Astrocyte (in vitro differentiated cells and primary cell): ENCODE measurements at regions not wholly inside any gene's neighbourhood (a gene's known extent, or its start where the extent isn't known, plus 50 kb on each side); places are given as distances from the start of the nearest gene placed in this dataset.

ENCODE experiments used
- DNase-seq: peaks from one replicate; pipeline ENCODE4 v3.0.0-alpha.2; 2010; ENCODE audit warnings: low read depth
- FAIRE-seq: peaks from 2 replicates; lab custom pipeline; 2011; peaks lifted over from hg19 to GRCh38; lab: Jason Lieb, UNC
- H2AFZ ChIP-seq: 2 replicates; pipeline ENCODE4 v1.6.0; 2012; ENCODE audit warnings: low read depth, low read length, inconsistent platforms
- H3K27ac ChIP-seq: 2 replicates; pipeline ENCODE4 v1.5.1; 2011; ENCODE audit warnings: low read depth, low read length, inconsistent platforms
- H3K27me3 ChIP-seq: 2 replicates; pipeline ENCODE4 v1.6.0; 2011; ENCODE audit warnings: low read length, inconsistent platforms; ENCODE audit not compliant: insufficient read depth
- H3K36me3 ChIP-seq: 2 replicates; pipeline ENCODE4 v1.5.1; 2011; ENCODE audit warnings: low read length, inconsistent platforms; ENCODE audit not compliant: insufficient read depth
- H3K4me1 ChIP-seq: 2 replicates; pipeline ENCODE4 v1.5.1; 2011; ENCODE audit warnings: low read length, inconsistent platforms; ENCODE audit not compliant: insufficient read depth
- H3K4me2 ChIP-seq: 2 replicates; pipeline ENCODE4 v1.6.0; 2012; ENCODE audit warnings: low read length, inconsistent platforms
- H3K4me3 ChIP-seq: 2 replicates; pipeline ENCODE4 v1.5.1; 2011; ENCODE audit warnings: low read depth, mild to moderate bottlenecking, low read length, inconsistent platforms; ENCODE audit not compliant: insufficient read depth
- H3K79me2 ChIP-seq: 2 replicates; pipeline ENCODE4 v1.6.0; 2012; ENCODE audit warnings: mild to moderate bottlenecking, low read length, inconsistent platforms; ENCODE audit not compliant: insufficient read depth
- H3K9ac ChIP-seq: 2 replicates; pipeline ENCODE4 v1.6.0; 2012; ENCODE audit warnings: mild to moderate bottlenecking, low read length, inconsistent platforms
- H3K9me3 ChIP-seq: 2 replicates; pipeline ENCODE4 v1.5.1; 2012; ENCODE audit warnings: low read depth, mild to moderate bottlenecking, low read length, inconsistent platforms; ENCODE audit not compliant: insufficient read depth
- H4K20me1 ChIP-seq: 2 replicates; pipeline ENCODE4 v1.6.0; 2012; ENCODE audit warnings: low read length, inconsistent platforms; ENCODE audit not compliant: insufficient read depth
- H3K27ac Mint-ChIP-seq: one replicate; pipeline ENCODE4 v1.8.0; 2021; ENCODE audit warnings: mild to moderate bottlenecking, mixed read lengths; ENCODE audit not compliant: unreplicated experiment
- H3K27me3 Mint-ChIP-seq: one replicate; pipeline ENCODE4 v1.8.0; 2021; ENCODE audit warnings: low read depth, mixed read lengths; ENCODE audit not compliant: unreplicated experiment
- H3K36me3 Mint-ChIP-seq: one replicate; pipeline ENCODE4 v1.8.0; 2021; ENCODE audit warnings: low read depth, mixed read lengths; ENCODE audit not compliant: unreplicated experiment
- H3K4me1 Mint-ChIP-seq: one replicate; pipeline ENCODE4 v1.8.0; 2021; ENCODE audit warnings: low read depth, mixed read lengths; ENCODE audit not compliant: unreplicated experiment
- H3K4me3 Mint-ChIP-seq: one replicate; pipeline ENCODE4 v1.8.0; 2021; ENCODE audit warnings: mild to moderate bottlenecking, moderate library complexity, mixed read lengths; ENCODE audit not compliant: unreplicated experiment
- H3K9me3 Mint-ChIP-seq: one replicate; pipeline ENCODE4 v1.8.0; 2021; ENCODE audit warnings: mild to moderate bottlenecking, mixed read lengths; ENCODE audit not compliant: unreplicated experiment
- CTCF ChIP-seq: IDR thresholded peaks from 2 replicates; pipeline ENCODE4 v1.5.1; 2011; ENCODE audit warnings: low read depth, mild to moderate bottlenecking, inconsistent platforms, low read length, moderate library complexity; ENCODE audit not compliant: insufficient read depth
- EZH2 ChIP-seq: IDR thresholded peaks from 2 replicates; pipeline ENCODE4 v1.6.1; 2012; ENCODE audit warnings: mild to moderate bottlenecking, low read length, inconsistent platforms; ENCODE audit not compliant: insufficient read depth

DNA sequence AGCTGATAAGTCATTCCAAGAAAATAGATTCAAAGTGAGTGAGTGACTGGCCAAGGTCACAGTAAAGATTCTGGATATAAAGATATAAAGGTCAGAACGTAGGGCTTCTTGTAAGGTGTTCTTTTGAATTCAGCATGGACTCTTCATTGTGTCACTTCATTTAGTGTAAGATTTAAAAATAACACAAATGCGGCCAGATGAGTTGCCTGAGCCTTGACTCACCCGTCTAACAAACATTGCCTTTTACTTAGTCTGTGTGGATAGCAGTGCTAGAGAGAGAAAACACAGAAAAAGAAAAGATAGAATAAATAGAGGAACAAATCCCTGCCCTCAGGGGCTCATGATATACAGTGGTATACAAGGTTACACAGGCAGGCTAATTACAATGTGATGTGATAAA lies 223.4 kb downstream of the PLPP3 start:
- Mint-ChIP-seq H3K27ac (no peak overlapping the region), H3K36me3 (no peaks in the 10 kb centered on the region), H3K27me3 (no peaks in the 10 kb centered on the region), H3K9me3 (no peaks in the 10 kb centered on the region), H3K4me1 (peaks cover 4% of the 10 kb centered on the region), H3K4me3 (no peak overlapping the region)
- H3K79me2 ChIP-seq = no peaks in the 10 kb centered on the region
- DNase-seq = no peak
- H2AFZ ChIP-seq = no peak overlapping the region
- no peak for TF ChIP-seq EZH2
- TF ChIP-seq CTCF = no peak
- H3K4me1 ChIP-seq = peaks cover 2% of the 10 kb centered on the region
- no peaks in the 10 kb centered on the region for H3K9me3 ChIP-seq
- FAIRE-seq = no peak
- no peaks in the 10 kb centered on the region for H3K36me3 ChIP-seq
- no peak overlapping the region for H3K9ac ChIP-seq
- H4K20me1 ChIP-seq = no peaks in the 10 kb centered on the region
- no peak overlapping the region for H3K4me2 ChIP-seq
- no peak overlapping the region for H3K27ac ChIP-seq
- no peak overlapping the region for H3K4me3 ChIP-seq
- no peaks in the 10 kb centered on the region for H3K27me3 ChIP-seq

- H3K27ac ChIP-seq = no peak overlapping the region
- H3K9me3 Mint-ChIP-seq = no peaks in the 10 kb centered on the region
Measured at GRCh38 chr1:56355422-56355821, 223.9 kb downstream of the PLPP3 start.

More at GRCh38 chr1:56355422-56355821, 223.9 kb downstream of the PLPP3 start:
- FAIRE-seq = no peak
- peaks cover 4% of the 10 kb centered on the region for H3K4me1 Mint-ChIP-seq
- Histone ChIP-seq H3K79me2 (no peaks in the 10 kb centered on the region), H3K27me3 (no peaks in the 10 kb centered on the region), H3K4me1 (peaks cover 2% of the 10 kb centered on the region), H4K20me1 (no peaks in the 10 kb centered on the region), H3K4me2 (no peak overlapping the region), H3K9ac (no peak overlapping the region), H2AFZ (no peak overlapping the region), H3K36me3 (no peaks in the 10 kb centered on the region), H3K4me3 (no peak overlapping the region), H3K9me3 (no peaks in the 10 kb centered on the region)
- H3K27me3 Mint-ChIP-seq = no peaks in the 10 kb centered on the region
- H3K36me3 Mint-ChIP-seq = no peaks in the 10 kb centered on the region
- TF ChIP-seq EZH2 (no peak), CTCF (no peak)
- H3K27ac Mint-ChIP-seq = no peak overlapping the region
- no peak overlapping the region for H3K4me3 Mint-ChIP-seq
- DNase-seq = no peak
